Lower lobe of right lung (tissue), 2 donors: ENCODE measurements at regions not wholly inside any gene's neighbourhood (a gene's known extent, or its start where the extent isn't known, plus 50 kb on each side); places are given as distances from the start of the nearest gene placed in this dataset.

Experiments
- ATAC-seq, 2 donors: fragments of 200-7000 bp; cut with Tn5 transposase; one replicate each; pipeline ENCODE4 v1.9.1; 2020 to 2022; ENCODE audit warnings: mild to moderate bottlenecking in 2 of 2, moderate library complexity in 2 of 2
- DNase-seq: peaks from one replicate; pipeline ENCODE4 v3.0.0-alpha.2; 2020
- H3K27ac ChIP-seq: fragments of 200-600 bp; one replicate; pipeline ENCODE4 v1.8.0; 2022
- H3K27me3 ChIP-seq: fragments of 200-600 bp; one replicate; pipeline ENCODE4 v1.8.0; 2022; ENCODE audit warnings: low read depth
- H3K36me3 ChIP-seq: fragments of 200-600 bp; one replicate; pipeline ENCODE4 v1.8.0; 2022; ENCODE audit warnings: mild to moderate bottlenecking
- H3K4me1 ChIP-seq: fragments of 200-600 bp; one replicate; pipeline ENCODE4 v1.8.0; 2022
- H3K4me3 ChIP-seq: fragments of 200-600 bp; one replicate; pipeline ENCODE4 v1.8.0; 2022; ENCODE audit warnings: mild to moderate bottlenecking
- H3K9me3 ChIP-seq: fragments of 200-600 bp; one replicate; pipeline ENCODE4 v1.8.0; 2022
- intact Hi-C: fragments of 100-400 bp; cut with DNase I; formaldehyde crosslinking; loops from one replicate; pipeline ENCODE4 v1.11.0; 2022
- TF ChIP-seq, protein P1 (sequence below): fragments of 200-600 bp; IDR thresholded peaks from one replicate; pipeline ENCODE4 v1.8.0; 2022; ENCODE audit warnings: antibody characterized with exemption, mild to moderate bottlenecking
- donor health status: DM: no; HTN: yes; CAD: no; lungs with severe emphysema.

DNA sequence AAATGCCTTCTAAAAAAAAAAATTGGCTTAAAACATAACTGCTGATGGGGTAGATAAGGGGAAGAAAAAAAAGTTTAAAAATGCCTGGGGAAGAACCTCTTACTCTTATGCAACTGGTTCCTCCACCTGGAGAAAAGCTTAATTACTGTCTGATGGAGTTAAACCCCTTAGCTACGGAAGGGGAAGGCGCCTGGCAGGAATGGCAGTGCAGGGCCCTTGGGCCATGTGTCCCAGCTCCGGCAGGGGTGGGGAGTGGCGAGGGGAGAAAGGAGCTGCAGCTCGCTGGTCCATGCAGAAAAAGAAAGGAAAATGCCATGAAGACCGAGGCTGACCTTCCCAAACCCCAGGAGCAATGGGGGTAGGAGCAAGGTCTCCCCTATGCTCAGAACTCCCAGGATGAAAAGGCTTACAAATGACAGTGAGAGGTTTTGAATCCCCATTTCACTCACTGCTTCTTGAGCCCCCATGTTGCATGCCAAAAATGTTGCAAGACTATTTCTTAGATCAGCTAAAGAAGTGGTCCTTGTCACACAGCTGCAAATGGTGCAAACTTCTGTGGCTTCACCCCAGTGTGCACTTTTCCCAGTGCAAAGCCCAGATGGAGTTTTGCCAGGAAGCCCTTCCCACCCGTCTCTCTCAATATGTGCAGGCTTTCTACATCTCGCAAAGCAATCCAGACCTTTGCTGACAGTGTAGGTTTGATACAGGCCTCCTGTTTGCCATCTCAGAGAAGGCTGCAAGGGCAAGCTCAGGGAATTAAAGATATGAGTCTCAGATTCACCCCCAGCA, 204.8 kb upstream of the CT83 start:
- intact Hi-C loops, result no loop called here
- ATAC-seq, result no peak
- no peak overlapping the region for H3K4me3 ChIP-seq
- H3K4me1 ChIP-seq, result no peaks in the 10 kb centered on the region
- no peaks in the 10 kb centered on the region for H3K27me3 ChIP-seq
- no peak overlapping the region for H3K27ac ChIP-seq
- DNase-seq, result no peak
- H3K9me3 ChIP-seq, result no peaks in the 10 kb centered on the region
- TF ChIP-seq, protein P1, sequence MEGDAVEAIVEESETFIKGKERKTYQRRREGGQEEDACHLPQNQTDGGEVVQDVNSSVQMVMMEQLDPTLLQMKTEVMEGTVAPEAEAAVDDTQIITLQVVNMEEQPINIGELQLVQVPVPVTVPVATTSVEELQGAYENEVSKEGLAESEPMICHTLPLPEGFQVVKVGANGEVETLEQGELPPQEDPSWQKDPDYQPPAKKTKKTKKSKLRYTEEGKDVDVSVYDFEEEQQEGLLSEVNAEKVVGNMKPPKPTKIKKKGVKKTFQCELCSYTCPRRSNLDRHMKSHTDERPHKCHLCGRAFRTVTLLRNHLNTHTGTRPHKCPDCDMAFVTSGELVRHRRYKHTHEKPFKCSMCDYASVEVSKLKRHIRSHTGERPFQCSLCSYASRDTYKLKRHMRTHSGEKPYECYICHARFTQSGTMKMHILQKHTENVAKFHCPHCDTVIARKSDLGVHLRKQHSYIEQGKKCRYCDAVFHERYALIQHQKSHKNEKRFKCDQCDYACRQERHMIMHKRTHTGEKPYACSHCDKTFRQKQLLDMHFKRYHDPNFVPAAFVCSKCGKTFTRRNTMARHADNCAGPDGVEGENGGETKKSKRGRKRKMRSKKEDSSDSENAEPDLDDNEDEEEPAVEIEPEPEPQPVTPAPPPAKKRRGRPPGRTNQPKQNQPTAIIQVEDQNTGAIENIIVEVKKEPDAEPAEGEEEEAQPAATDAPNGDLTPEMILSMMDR, result no peak
- no peaks in the 10 kb centered on the region for H3K36me3 ChIP-seq

DNA sequence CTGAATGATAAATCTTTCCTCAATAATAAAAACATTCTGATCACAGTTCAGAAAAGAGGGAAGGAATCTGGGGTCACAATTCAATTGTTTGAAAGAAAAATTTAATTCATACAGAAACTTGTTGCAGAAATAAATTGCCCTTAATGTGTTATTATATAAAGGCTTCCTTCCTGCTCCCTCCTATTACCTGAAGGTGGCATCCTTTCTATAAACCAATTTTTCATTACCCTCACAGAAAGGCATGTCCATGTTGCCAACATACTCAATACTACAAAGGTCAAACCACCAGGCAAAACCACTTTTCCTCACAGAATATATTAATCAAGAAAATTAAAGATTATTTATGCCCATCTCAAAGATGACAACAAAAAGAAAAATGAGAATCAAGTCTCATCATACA, 194.3 kb upstream of the CT83 start:
- TF ChIP-seq, protein P1, result no peak
- Histone ChIP-seq H3K27ac (no peak overlapping the region), H3K27me3 (no peaks in the 10 kb centered on the region), H3K9me3 (no peaks in the 10 kb centered on the region), H3K4me1 (no peaks in the 10 kb centered on the region), H3K36me3 (no peaks in the 10 kb centered on the region), H3K4me3 (no peak overlapping the region)
- DNase-seq (no peak), ATAC-seq (no peak)
- intact Hi-C loops, result no loop called here

DNA sequence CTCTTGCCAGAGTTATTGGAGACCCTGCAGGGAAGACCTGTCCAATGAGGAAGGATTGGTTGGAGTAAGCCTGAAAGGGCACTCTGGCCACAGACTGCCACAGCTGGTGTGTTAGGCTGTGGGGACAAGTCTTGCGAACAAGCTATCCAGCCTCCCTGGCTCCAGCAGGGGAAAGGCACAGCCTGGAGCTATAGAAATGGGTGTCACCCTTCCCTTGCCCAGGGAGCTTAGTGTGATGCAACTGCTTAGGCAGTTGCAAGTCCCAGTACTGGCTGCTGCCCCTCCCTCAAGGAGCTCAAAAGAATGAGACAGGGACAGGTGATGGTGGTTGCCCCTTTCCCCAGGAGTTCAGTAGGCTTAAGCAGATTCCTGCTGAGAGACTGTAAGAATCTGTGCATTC, 165.7 kb upstream of the CT83 start:
- Histone ChIP-seq H3K36me3 (no peaks in the 10 kb centered on the region), H3K27ac (no peak overlapping the region), H3K27me3 (no peaks in the 10 kb centered on the region), H3K9me3 (no peaks in the 10 kb centered on the region), H3K4me3 (no peak overlapping the region), H3K4me1 (no peaks in the 10 kb centered on the region)
- ATAC-seq (no peak), DNase-seq (no peak)
- TF ChIP-seq, protein P1, result no peak
- intact Hi-C loops, result no loop called here

DNA sequence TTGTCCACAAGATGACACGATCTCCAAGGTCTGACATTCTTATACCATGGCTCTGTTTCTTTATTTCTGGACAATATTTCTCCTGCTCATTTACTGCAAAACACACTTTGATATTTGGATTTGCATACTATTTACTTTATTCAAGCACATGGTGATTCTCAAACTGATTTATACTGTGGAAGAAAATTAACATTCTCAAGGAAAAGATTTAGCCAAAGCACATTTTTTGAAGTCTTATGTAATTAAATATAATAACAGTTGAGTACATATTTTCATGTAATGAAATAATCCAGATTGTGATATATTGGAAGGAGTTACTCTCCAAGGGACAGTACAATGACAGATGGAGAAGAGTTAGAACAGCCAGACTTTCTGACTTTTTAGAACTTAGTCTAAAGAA, 155.8 kb upstream of the CT83 start:
- Histone ChIP-seq H3K4me1 (no peaks in the 10 kb centered on the region), H3K9me3 (no peaks in the 10 kb centered on the region), H3K27ac (no peak overlapping the region), H3K36me3 (no peaks in the 10 kb centered on the region), H3K4me3 (no peak overlapping the region), H3K27me3 (no peaks in the 10 kb centered on the region)
- TF ChIP-seq, protein P1, result no peak
- intact Hi-C loops, result no loop called here
- ATAC-seq (no peak), DNase-seq (no peak)

DNA sequence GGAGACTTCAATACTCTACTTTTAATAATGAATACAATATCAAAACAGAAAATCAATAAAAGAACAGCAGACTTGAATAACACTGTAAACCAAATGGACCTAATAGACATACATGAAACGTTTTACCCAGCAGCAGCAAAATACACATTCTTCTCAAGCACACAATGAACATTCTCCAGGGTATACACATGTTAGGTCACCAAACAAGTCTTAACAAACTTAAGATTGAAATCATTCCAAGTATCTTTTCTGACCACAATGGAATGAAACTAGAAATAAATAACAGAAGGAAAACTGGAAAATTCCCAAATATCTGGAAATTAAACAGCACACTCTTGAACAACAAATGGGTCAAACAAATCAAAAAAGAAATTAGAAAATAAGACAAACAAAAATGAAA, 145.0 kb upstream of the CT83 start:
- TF ChIP-seq, protein P1, result no peak
- intact Hi-C loops, result no loop called here
- Histone ChIP-seq H3K36me3 (no peaks in the 10 kb centered on the region), H3K27me3 (no peaks in the 10 kb centered on the region), H3K9me3 (no peaks in the 10 kb centered on the region), H3K4me1 (no peaks in the 10 kb centered on the region), H3K4me3 (no peak overlapping the region), H3K27ac (no peak overlapping the region)
- DNase-seq (no peak), ATAC-seq (no peak)
